SK-MEL-5 (cell line): ENCODE measurements at regions not wholly inside any gene's neighbourhood (a gene's known extent, or its start where the extent isn't known, plus 50 kb on each side); places are given as distances from the start of the nearest gene placed in this dataset.
"Not testable (repeated sequence)": the region's sequence is repeated elsewhere in the genome, so short reads cannot be mapped to it uniquely, and the experiment has no call there.

ENCODE experiments used
- DNase-seq: peaks from one replicate; pipeline ENCODE4 v3.0.0-alpha.2; 2016; ENCODE audit warnings: low read depth, low spot score
- in situ Hi-C: cut with HindIII; loops from 2 replicates; pipeline ENCODE4 v1.10.0; 2016; ENCODE audit warnings: low sequenced_read_pairs, high pct_unique_total_duplicates, low pct_unique_long_range_greater_than_20kb

DNA sequence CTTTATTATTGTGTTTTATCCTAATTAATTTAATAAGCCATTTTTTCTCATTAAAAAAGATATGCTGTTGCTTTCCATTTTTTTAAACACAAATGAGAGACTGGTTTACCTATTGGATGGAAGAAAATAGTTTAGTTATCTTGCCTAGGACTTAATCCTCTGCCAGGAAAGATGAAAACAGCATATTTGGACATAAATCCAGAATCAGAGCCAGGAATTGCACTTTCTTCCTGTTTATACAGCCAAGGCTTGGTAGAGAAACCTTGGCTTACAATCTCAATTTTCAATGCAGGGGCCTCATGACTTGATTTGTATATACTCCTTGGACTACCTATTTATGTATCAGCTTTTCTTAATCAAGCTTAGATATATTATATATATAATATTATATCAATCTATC, 618.8 kb upstream of the SEMA3D start:
- no peak for DNase-seq
- in situ Hi-C loops, result no loop called here

DNA sequence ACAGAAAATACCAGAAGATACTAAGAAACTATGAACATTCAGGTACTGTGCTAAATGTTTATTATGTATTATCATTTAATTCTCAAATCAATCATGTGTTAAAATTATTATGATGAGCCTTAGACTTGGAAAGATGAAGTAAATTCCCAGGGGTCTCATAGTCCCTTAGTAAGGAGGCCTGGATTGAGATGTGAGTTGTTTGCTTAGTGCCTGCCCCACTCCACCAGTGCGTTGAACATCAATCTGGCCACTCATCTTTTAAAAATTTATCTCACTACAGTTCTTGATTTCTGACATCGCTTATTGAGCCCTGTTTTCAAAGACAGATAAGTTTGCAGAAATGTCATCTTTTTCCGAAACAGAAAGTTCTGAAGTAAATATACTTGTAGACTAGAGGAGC, 618.4 kb upstream of the SEMA3D start:
- in situ Hi-C loops, result no loop called here
- no peak for DNase-seq

DNA sequence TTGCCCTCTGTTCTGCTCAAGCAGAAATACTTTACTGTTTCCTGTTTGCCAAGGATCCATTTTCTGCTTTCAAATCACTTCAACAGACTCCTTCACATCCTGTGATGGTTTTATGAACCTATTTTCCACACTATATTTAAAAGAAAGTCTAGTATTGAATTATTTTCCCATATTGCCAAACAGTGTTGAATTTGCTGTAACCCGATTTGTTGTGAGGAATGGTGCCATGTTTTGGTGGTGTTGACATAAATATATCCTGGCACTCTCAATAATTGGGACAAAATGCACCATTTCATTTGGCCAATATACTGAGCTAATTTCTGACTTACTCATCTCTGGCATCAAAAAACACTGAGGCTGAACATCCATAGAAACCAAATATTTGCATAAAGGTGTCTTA, 615.4 kb upstream of the SEMA3D start:
- in situ Hi-C loops, result no loop called here
- DNase-seq, result no peak

DNA sequence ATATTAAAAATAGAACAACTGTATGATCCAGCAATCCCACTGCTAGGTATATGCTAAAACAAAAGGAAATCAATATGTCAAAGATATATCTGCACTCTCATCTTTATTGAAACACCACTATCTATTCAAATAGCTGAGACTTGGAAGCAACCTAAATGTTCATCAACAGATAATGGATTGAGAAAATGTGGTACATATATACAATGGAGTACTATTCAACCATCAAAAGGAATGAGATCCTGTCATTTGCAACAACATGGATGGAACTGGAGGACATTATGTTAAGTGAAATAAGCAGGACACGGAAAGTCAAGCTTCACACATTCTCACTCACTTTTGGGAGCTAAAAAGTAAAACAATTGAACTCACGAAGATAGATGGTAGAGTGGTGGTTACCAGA, 610.1 kb upstream of the SEMA3D start:
- in situ Hi-C loops, result no loop called here
- no peak for DNase-seq

DNA sequence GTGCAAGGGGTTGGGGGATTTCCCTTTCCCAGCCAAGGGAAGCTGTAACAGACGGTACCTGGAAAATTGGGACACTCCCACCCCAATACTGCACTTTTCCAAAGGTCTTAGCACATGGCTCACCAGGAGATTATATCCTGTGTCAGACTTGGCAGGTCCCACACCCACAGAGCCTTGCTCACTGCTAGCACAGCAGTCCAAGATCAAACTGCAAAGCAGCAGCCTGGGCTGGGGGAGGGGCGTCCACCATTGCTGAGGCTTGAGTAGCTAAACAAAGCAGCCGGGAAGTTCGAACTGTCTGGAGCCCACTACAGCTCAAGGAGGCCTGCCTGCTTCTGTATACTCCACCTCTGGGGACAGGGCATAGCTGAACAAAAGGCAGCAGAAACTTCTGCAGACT, 604.2 kb upstream of the SEMA3D start:
- DNase-seq, in situ Hi-C loops: not testable (repeated sequence)

DNA sequence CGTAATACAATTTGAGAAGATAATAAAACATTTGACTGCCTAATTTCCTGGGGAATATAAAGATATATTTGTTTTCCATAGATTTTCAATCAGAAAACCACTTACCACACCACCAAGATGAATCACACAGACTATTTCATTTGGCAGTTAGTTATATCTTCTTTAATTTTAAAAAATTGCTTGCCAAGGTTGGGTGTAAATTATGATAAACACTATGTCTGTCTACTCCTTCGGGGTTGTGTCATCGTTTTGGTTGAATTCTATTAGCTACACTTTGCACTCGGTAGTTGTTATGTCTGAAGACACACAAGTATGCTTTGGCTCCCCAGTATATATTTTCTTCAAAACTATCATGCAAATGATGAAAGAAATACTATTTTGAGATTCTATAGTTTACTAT, 594.8 kb upstream of the SEMA3D start:
- in situ Hi-C loops, result no loop called here
- no peak for DNase-seq

DNA sequence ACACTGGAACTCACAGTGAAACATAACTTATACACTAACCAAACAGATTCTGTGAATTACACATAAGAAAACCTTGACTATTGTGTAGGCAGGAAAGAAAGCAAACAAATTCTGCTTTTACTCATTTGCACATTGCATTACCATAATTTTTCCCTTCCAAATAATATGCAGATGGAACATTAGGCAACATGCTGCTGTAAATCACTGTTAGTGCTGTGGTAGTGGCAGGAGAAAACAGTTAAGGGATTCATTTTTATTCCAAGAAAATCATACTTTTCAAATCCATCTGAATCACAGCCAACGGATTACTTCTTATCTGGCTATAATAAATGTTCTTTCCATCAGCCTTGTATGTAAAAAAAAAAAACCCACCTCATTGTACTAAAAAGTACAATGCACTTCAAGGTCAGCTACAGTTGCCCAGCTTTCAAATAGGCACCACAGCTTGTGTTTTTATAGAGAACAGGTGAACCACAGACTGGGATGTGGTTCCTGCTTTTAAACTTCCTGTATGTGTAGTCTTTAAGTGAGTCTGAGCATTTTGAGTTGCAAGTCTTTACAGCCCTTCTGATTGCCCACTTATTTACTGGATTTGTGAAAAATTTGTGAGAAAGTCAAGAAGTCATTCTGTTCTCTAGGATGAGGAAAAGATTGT, 590.0 kb upstream of the SEMA3D start:
- DNase-seq, result no peak
- in situ Hi-C loops, result no loop called here

DNA sequence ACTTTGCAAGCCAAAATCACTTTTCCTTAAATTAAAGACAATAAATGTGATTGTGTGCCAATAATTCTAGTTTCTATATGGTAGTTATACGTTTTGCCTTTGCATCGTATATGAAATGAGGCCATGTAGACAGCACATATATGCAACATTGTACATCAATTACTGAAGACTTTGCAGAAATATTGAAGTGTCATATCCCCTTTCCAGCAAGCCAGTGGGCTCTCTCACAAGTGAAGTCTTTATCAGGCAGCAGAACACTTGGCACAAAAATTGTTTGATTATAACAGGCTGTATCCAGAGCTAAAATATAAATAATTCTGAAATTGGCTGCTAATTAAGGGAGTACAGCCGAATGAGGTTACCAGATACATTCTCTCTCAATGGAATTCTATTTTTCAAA, 588.6 kb upstream of the SEMA3D start:
- in situ Hi-C loops, result no loop called here
- no peak for DNase-seq

DNA sequence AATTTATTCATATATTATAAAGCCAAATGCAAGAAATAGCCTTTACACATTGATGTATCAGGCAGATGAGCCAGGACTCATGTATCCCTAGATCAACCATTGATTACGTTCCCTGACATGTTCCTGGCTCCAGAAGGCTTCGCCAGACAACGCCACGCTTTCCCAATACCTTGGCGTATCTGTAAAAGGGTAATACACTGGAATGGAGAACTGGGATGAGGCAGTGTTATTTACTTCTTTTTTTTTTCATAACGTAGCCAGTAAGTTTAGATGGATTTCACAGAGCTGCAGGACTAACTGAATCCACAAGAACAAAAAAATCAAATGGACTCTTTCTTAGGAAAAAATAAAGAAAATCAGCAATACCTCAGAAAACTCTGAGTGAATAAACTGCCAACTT, 588.1 kb upstream of the SEMA3D start:
- in situ Hi-C loops, result no loop called here
- DNase-seq, result no peak

DNA sequence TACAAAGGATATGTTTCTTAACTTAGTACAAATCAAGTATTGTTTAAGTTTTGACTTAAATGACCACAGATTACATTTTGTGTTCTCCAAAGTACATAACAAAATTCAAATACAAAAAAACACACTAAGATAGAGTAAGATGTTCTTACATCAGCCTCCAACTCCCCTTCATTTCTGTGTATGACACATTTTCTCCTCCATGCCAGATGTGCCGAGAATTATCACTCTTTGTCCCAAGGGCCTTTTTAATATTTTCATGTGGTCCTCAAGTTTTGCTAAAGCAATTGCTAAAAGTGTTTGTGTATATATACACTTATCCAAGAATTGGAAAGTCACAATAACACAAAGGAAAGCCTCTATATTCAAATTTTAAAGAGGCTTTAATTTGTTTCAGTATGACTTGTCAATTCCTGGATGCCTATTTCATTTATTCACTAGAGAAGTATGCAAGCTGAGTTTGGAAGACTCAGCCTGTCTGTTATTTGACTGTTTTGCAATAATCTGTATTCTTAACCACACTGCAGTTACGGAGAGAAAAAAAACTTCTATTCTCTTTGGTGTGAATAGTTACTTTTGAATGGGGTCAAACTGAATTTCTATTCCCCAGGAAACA, 586.4 kb upstream of the SEMA3D start:
- in situ Hi-C loops, result no loop called here
- DNase-seq, result no peak

DNA sequence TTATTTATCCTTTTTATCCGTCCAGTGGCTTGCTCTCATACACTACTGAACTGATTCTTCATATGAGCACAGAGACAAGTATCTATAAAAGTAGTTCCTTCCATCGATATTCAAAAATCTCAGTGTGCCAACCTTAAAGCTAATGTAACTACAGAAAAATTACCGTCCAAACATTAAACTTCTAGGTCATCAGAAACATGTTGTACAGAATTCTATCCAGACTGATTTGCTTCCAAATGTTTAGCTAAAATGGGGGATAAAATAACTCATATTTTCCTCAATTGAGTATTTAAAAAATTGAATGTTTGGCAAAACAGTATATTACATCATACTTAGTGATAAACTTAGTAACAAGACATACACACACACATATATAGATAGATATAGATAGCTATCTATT, 584.7 kb upstream of the SEMA3D start:
- in situ Hi-C loops, result no loop called here
- no peak for DNase-seq

DNA sequence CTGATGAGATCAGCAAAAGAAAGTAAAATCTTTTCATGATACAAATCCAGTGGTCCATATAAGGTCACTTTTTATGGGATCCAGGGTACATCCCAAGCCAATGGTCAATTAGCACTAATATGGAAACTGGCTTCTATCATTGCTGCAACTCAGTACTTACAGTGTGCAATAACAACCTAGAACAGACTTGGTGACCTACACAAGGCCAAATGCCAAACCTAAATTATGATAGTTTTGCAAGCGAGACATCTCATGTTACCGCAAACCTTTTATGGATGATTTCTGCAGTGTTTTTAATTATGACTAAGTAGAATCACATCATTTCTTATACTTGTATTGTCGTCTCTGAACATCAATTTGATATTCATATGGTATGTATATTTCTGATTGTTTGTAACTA, 583.5 kb upstream of the SEMA3D start:
- in situ Hi-C loops, result no loop called here
- DNase-seq, result no peak

DNA sequence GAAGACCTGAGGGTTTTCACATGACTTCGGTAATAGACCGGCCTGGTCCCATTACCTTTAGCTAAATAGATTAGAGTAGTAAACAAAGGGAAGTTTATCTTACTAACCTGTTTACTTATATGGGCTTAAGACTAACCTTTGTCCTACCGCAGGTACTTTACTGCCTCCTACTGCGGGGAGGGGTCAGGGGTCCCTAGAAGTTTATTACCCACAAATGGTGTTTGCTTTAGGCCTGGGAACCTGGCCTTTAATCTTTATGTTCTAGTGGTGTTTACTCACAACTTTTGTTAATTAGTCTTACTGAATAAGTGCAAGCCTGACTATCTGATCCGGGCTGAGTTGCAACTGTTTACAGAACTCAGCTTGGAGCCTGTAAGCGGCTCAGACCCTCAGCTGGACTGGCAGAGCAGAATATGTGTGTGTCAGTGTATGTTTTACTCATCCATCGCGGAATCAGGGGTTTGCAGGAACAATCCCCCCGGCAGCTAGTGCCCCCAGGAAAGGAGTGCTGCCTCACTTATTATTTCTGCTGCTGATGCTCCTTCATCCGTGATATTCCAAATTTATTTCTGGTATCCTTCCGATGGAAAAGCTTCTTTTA, 578.9 kb upstream of the SEMA3D start:
- in situ Hi-C loops, result no loop called here
- DNase-seq, result no peak

DNA sequence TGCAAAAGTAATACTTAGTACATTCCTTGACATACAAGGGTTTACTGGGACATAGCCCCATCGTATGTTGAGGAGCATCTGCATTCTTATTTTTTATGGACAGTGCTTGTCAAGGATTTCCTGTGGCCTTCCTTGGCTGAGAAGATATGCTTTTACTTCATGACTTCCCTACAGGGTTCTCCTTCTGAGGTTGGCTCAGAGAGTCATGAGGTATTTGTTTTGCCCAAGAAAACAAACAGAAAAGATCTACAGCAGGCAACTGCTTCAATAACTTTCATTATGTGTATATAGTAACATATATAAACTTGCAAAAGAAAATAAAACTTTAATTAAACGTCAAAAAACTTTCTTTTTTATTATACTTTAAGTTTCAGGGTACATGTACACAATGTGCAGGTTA, 577.2 kb upstream of the SEMA3D start:
- in situ Hi-C loops, result no loop called here
- DNase-seq, result no peak

DNA sequence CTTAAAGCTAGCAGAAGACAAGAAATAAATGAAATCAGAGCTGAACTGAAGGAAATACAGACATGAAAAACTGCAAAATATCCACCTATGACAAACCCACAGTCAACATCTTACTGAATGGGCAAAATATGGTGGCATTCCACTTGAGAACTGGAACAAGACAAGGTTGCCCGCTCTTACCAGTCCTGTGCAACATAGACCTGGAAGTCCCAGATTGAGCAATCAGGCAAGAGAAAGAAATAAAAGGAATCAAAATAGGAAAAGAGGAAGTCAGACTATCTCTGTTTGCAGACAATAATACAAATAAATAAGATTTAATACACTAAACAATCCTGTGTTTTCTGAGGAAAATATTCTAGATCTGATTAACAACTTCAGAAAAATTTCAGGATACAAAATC, 570.5 kb upstream of the SEMA3D start:
- DNase-seq, result no peak
- in situ Hi-C loops, result no loop called here

DNA sequence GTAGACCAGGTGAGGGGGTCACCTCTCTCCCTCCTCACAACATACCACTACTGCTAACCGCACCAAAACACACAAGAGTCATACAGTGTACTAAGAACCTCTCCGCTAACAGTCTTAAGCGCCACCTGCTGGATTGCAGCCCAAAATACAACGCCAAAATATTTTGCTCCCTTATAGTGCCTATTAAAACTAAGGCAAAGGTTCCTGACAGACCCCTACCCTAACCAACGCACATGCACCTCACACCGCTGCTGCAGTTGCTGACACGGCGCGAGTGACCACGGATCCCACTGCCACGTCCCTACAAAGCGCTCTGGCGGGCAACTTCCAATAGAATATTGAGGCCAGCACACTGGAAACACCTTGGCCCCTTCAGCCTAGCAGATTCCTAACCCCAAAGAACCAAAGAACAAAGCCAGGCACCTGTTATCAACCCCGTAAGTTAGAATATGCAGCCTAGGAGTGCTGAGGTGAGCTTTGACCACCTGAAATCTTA, 563.6 kb upstream of the SEMA3D start:
- in situ Hi-C loops, result no loop called here
- peak; percentile 84 for DNase-seq

DNA sequence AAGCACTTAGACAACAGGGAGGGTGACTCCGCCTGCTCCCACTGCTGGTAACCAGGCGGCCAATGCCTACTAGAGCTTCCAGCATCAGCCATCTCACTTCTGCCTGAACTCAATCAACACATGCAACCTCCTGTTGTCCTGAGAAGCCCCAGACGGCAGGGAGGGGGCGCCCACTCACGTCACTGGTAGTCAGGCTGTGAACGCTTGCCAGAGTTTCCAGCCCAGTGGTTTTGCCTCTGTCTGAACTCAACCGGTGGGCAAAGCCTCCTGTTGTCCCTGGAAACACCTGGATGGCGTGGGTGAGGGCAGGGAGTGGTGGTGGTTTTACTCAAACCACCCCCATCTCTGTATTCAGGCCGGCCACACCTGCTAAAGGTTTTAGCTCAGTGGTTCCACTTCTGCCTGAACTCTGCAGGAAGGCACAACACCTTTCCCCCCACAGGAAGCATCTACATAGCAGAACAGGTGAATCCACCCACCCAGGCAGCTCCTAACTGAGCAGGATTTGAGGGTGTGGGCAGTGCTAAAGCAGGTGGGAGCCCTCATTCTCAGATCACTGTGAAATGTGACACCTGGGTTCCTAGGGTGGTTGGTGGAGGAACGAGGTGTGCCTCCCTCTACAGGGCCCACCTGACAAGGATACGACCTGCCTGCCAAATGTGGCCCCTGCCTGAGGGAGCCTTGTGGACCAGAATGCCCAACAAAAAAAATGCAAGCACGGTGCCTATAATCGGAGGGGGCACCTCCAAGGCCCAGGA, 563.0 kb upstream of the SEMA3D start:
- in situ Hi-C loops, result no loop called here
- peak; percentile 32 for DNase-seq

DNA sequence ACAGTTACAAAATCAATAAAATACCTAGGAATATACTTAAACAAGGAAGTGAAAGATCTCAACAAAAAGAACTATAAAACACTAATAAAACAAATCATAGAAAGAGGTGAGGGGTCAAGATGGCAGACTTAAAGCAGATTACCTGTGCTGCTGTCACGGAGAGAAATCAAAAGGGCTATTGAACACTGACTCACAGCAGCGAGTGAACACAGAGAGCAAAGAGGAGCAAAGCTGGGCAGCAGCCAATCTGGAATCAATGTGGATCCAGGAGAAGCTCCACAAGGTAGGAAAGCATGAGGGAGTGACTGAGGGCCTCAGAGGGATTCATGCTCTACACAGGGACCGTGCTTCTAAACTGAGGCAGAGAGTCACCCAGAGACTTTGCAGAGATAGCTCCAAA, 562.0 kb upstream of the SEMA3D start:
- in situ Hi-C loops, result no loop called here
- DNase-seq, result no peak

DNA sequence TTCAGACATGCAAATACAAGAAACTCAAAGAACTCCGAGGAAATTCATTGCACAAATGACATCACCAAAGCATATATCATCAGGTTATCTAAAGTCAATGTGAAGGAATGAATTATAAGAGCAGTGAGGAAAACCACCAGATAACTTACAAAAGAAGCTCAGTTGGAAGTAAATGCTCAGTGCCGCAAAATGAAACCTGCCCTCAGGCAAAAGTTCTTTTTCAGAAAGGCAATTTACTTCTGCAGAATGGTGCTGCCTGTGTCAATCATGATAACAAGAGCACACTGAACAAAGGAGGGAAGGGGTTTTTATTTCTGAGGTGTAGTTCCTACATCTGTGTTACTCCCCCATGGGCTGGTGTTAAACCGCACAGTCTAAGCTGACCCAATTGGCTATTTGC, 550.6 kb upstream of the SEMA3D start:
- peak; percentile 51 for DNase-seq
- in situ Hi-C loops, result no loop called here
